HG03521 (cell line): ENCODE measurements at regions not wholly inside any gene's neighbourhood (a gene's known extent, or its start where the extent isn't known, plus 50 kb on each side); places are given as distances from the start of the nearest gene placed in this dataset.
"Not testable (repeated sequence)": the region's sequence is repeated elsewhere in the genome, so short reads cannot be mapped to it uniquely, and the experiment has no call there.

ENCODE experiments used
- ATAC-seq: cut with Tn5 transposase; IDR thresholded peaks from one replicate; pipeline ENCODE4 v1.9.1; 2021; ENCODE audit warnings: mild to moderate bottlenecking, moderate library complexity; ENCODE audit not compliant: unreplicated experiment

DNA sequence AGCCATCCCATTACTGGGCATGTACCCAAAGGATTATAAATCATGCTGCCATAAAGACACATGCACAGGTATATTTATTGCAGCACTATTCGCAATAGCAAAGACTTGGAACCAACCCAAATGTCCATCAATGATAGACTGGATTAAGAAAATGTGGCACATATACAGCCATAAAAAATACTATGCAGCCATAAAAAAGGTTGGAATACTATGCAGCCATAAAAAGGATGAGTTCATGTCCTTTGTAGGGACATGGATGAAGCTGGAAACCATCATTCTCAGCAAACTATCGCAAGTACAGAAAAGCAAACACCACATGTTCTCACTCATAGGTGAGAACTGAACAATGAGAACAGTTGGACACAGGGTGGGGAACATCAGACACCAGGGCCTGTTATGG lies 151.5 kb downstream of the PLK2 start:
- ATAC-seq: not testable (repeated sequence)

DNA sequence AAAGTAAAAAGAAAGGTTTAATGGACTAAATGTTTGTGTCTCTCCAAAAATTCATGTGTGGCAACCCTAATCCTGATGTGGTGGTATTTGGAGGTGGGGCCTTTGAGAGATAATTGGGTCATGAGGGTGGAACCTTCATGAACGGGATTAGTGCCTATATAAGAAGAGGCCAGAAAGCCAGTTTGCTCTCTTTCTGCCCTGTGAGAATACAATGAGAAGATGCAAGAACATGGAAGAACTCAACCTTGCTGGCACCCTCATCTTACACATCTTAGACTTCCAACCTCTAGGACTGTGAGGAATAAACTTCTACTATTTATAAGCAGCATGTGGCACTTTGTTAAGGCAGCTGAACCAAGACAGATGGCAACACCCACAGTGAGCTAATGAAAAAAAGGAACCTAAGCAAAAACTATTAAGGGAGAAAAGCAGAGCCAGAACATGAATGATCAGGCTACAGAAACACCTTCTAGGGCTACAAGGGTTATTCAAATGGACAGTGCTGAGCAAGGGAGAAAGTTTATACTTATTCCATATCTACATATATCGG lies 159.5 kb downstream of the PLK2 start:
- ATAC-seq: no peak

- ATAC-seq: no peak
Measured at GRCh38 chr5:58299256-58299655, 160.6 kb downstream of the PLK2 start.

GRCh38 chr5:58294598-58295305 lies 165.1 kb downstream of the PLK2 start:
- no peak for ATAC-seq

DNA sequence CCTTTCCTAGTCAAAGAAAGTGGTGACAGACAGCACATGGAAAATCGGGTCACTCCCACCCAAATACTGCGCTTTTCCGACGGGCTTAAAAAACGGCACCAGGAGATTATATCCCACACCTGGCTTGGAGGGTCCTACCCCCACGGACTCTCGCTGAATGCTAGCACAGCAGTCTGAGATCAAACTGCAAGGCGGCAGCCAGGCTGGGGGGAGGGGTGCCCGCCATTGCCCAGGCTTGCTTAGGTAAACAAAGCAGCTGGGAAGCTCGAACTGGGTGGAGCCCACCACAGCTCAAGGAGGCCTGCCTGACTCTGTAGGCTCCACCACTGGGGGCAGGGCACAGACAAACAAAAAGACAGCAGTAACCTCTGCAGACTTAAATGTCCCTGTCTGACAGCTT lies 171.6 kb downstream of the PLK2 start:
- not testable (repeated sequence) for ATAC-seq

- ATAC-seq: no peak
Measured at GRCh38 chr5:58286741-58287140, 173.1 kb downstream of the PLK2 start.

DNA sequence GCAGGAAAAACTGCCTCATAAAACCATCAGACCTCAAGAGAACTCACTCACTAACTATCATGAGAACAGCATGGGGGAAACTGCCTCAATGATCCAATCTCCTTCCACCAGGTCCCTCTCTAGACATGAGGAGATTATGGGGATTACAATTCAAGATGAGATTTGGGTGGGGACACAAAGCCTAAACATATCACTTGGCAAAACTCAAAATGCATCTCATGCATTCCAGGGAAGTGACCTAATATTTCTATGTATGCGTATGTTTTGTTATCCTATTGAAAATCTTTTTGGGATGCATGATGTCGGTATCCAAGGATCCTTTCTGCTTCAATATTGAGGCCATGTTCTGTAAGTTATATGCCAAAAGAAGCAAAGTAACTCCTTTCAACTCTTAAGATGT lies 174.0 kb downstream of the PLK2 start:
- ATAC-seq: no peak

DNA sequence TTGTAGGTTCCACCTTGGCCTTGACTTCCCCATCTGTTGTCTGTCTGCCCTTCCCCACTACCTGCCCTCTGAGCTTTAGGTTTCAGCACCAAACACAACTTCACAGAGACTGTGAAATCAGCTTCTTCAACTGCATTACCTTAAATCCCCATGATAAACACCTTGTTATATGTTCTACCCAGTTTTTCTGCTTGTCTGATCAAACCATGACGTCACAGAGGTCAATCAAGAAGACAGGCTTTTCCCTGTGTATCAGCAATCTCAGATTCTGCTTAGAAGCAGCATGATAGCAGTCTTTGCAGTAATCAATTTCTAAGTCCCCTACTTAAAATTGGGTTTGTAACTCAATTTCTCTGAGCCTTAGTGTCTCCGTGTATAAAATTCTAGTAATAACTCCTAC lies 175.0 kb downstream of the PLK2 start:
- no peak for ATAC-seq

DNA sequence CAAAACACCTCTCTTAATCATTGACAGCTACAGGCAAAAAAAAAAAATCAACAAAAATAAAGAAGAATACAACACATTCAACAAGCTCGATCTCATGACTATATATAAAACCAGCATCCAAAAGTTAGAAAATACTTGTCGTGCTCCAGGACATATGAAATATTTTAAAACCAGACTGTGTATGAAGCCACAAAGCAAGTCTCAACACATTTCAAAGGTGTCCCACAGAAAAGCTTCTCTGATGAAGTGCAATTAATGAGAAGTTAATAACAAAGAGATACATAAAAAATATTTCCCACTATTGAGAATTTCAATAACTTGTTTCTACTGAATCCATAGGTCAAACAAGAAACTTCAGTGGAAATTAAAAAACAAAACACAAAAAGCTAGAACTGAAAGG lies 178.7 kb downstream of the PLK2 start:
- ATAC-seq: no peak

- no peak for ATAC-seq
Measured at GRCh38 chr5:58279259-58279658, 180.6 kb downstream of the PLK2 start.

DNA sequence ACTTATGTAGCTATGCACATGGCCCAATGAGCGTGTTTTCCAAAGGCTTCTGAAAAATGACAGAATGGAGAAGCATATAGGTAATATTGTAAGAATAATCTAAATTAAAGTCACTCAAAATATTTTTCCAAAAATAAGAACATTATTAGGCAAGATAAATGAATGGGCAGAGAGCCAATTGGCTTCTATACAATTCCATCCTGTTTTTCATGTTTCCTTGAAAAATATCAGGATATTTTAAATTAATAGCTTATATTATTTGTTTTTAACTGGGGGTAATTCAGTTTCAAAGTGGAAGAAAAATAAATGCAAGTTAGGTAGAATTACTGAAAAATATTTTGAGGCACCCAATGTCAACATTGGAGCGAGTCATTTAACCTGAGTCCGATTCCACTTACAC lies 183.5 kb downstream of the PLK2 start:
- no peak for ATAC-seq

DNA sequence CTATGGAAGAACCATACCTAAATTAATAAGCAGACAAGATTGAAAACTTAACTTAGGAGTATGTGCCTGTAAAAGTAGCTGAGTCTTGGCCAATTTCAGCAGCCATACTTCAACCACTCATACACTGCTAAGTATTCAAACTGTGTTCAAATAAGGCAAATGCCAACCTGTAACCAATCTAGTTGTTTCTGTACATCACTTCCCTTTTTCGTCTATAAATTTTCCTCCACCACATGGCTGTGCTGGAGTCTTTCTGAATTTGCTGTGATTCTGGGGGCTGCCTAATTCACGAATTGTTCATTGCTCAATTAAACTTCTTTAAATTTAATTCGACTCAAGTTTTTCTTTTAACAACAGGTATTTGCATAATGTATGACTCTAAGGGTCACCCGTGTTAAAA lies 184.4 kb downstream of the PLK2 start:
- ATAC-seq: no peak

DNA sequence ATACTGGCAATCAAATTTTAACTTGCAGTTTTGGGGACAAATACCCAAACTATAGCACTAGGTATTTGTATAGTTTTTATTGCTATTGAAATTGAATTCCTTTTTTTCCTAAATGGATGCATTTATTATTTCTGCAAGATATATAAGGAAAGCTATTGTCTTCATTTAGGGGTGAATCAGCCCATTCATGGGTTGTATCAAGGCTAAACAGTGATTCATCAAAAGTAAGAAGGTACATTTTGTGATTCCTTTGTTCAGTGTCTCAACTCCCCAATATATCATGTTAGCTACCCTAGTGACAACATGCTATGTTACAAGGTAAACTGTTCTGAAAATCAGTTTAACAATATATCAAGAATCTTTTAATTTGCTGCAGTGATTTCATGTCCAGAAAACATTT lies 185.7 kb downstream of the PLK2 start:
- no peak for ATAC-seq

- no peak for ATAC-seq
Measured at GRCh38 chr5:58273711-58274110, 186.2 kb downstream of the PLK2 start.

- no peak for ATAC-seq
Measured at GRCh38 chr5:58268268-58268667, 191.6 kb downstream of the PLK2 start.

DNA sequence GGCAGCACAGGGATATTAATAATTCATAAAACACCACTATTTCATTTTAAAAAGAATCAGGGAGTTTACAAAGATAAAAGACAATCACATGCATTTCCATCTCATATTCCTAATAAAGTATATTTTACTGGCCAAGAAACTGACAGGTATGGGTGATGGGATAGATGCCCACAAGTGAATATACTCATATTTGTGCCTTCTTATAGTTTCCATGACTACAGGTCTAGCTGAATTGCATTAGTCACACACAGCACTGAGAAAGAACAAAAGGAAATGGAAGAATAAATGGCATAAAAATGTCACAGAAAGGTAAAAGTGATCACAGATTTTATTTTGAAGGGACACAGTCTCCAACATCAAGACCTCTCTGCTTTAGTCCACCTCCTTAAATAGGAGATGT lies 193.5 kb downstream of the PLK2 start:
- no peak for ATAC-seq

GRCh38 chr5:58265246-58265930 lies 194.5 kb downstream of the PLK2 start:
- ATAC-seq: no peak

GRCh38 chr5:58264276-58264675 lies 195.6 kb downstream of the PLK2 start:
- no peak for ATAC-seq

GRCh38 chr5:58263296-58263695 lies 196.6 kb downstream of the PLK2 start:
- ATAC-seq: no peak

DNA sequence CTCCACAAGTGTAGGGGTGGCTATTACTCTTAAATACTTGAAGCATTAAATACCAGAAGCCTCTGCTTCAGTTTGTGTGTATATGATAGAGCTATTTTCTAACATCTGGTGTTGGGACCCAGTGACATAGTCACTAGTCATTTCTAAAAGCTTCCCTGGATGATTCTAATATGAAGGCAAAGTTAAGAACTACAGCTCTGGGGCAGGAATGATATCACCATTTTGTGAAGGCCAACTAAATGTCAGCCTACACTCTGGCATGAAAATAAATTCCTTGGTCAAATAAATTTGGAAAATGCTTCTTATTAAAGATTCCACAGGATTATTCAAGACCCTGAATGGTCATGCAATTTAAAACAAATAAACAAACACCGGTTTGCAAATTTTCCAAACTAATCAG lies 197.7 kb downstream of the PLK2 start:
- no peak for ATAC-seq

DNA sequence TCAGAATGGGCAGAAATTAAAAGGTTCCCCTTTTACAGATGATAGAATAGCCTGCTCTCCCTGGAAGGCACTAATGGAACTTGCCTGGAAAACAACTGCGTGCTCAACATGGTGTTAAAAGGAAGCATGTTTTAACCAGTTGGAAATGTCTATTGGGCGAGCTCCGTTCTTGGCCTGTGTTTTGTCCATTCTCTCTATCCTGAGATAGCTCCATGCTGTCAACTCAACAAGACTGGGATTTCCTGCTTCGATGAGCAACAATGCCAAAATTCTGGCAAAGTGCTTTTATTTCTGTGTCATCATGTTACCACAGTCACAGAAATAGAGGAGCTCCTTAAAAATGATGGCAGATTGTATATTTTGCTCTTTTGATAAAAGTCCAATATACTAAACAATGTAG lies 198.3 kb downstream of the PLK2 start:
- no peak for ATAC-seq

GRCh38 chr5:58260243-58260642 lies 199.6 kb downstream of the PLK2 start:
- no peak for ATAC-seq
